HG03558 (cell line): ENCODE measurements at regions not wholly inside any gene's neighbourhood (a gene's known extent, or its start where the extent isn't known, plus 50 kb on each side); places are given as distances from the start of the nearest gene placed in this dataset.

Experiments
- ATAC-seq: cut with Tn5 transposase; IDR thresholded peaks from one replicate; pipeline ENCODE4 v1.9.1; 2021; ENCODE audit warnings: moderate number of reproducible peaks; ENCODE audit not compliant: unreplicated experiment; ENCODE audit errors: extremely low read depth

- ATAC-seq, result no peak
Observed at GRCh38 chr15:69647142-69647513, 194.5 kb downstream of the RPLP1 start.

- ATAC-seq, result no peak
Observed at GRCh38 chr15:69648212-69648611, 195.6 kb downstream of the RPLP1 start.

GRCh38 chr15:69648775-69649735, 196.4 kb downstream of the RPLP1 start:
- no peak for ATAC-seq

GRCh38 chr15:69652293-69652692, 199.7 kb downstream of the RPLP1 start:
- no peak for ATAC-seq

- ATAC-seq, result no peak
Observed at GRCh38 chr15:69652751-69653305, 200.2 kb downstream of the RPLP1 start.

- no peak for ATAC-seq
Observed at GRCh38 chr15:69653306-69653705, 200.7 kb downstream of the RPLP1 start.

- no peak for ATAC-seq
Observed at GRCh38 chr15:69653846-69654245, 201.2 kb downstream of the RPLP1 start.

- no peak for ATAC-seq
Observed at GRCh38 chr15:69656271-69657030, 203.8 kb downstream of the RPLP1 start.

- ATAC-seq, result no peak
Observed at GRCh38 chr15:69657626-69658025, 205.0 kb downstream of the RPLP1 start.

- ATAC-seq, result no peak
Observed at GRCh38 chr15:69658411-69658945, 205.9 kb downstream of the RPLP1 start.

- no peak for ATAC-seq
Observed at GRCh38 chr15:69659454-69660050, 206.9 kb downstream of the RPLP1 start.

- no peak for ATAC-seq
Observed at GRCh38 chr15:69660114-69660513, 207.5 kb downstream of the RPLP1 start.

GRCh38 chr15:69660658-69661405, 208.2 kb downstream of the RPLP1 start:
- no peak for ATAC-seq

- ATAC-seq, result no peak
Observed at GRCh38 chr15:69661446-69661845, 208.8 kb downstream of the RPLP1 start.

GRCh38 chr15:69661871-69662644, 209.4 kb downstream of the RPLP1 start:
- no peak for ATAC-seq

- no peak for ATAC-seq
Observed at GRCh38 chr15:69662645-69663000, 210.0 kb downstream of the RPLP1 start.

- ATAC-seq, result no peak
Observed at GRCh38 chr15:69663441-69663840, 210.8 kb downstream of the RPLP1 start.

GRCh38 chr15:69663982-69664381, 211.4 kb downstream of the RPLP1 start:
- ATAC-seq, result no peak
